ENCODE measurements at regions not wholly inside any gene's neighbourhood (a gene's known extent, or its start where the extent isn't known, plus 50 kb on each side); places are given as distances from the start of the nearest gene placed in this dataset.

DNA sequence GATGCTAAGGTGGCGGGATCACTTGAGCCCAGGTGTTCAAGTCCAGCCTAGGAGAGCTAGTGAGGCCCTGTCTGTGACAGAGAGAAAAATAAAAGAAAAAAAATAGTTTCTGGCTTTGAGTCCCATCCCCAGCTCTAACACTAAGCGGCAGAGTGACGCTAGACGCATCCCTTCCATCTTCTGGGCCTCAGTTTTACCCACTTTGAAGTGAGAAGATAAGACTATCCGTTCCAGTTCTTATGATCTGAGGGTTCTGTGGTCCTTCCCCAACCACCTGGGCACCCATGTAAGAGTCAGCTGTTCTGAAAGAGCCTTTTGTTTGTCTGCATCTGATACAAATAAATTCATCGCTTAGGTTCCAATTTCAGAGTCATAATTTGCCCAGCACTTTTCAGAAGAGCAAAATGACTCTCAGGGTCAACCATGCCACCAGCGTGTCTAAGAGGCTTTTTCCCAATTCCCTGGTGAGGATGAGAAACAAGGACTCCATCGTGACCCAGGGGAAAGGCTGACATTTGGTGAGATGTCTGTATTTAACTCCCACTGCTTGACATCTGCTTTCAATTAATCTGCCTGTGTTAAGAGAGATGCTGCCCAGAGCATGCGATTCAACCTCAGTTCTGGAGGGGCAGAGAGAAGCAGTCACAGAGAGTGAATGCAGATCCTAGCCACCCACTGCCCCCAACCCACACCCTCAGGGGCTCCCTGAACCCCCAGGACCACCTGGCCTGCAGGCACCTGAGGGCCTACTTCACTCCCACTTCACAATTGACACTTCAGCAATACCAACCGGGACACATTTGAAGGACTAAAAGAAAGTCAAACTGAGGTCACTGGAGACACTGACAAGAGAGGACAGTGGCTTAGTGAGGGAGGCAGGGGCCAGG is 131.6 kb upstream of the TOP1 start:
- TF ChIP-seq, protein P1, sequence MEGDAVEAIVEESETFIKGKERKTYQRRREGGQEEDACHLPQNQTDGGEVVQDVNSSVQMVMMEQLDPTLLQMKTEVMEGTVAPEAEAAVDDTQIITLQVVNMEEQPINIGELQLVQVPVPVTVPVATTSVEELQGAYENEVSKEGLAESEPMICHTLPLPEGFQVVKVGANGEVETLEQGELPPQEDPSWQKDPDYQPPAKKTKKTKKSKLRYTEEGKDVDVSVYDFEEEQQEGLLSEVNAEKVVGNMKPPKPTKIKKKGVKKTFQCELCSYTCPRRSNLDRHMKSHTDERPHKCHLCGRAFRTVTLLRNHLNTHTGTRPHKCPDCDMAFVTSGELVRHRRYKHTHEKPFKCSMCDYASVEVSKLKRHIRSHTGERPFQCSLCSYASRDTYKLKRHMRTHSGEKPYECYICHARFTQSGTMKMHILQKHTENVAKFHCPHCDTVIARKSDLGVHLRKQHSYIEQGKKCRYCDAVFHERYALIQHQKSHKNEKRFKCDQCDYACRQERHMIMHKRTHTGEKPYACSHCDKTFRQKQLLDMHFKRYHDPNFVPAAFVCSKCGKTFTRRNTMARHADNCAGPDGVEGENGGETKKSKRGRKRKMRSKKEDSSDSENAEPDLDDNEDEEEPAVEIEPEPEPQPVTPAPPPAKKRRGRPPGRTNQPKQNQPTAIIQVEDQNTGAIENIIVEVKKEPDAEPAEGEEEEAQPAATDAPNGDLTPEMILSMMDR (conservative IDR thresholded peaks at IDR 0.05 in 1 of 2, IDR thresholded peaks at IDR 0.05 in 1 of 2; ENCODE audit: extremely low read depth in 1 of 2, insufficient read depth in 1 of 2, low read depth in 1 of 2, low read length in 2 of 2): no peak
- TF ChIP-seq EZH2 (IDR thresholded peaks at IDR 0.05; ENCODE audit: borderline replicate concordance, low read length): no peak

Data from mammary epithelial cell (primary cell).